Left ventricle myocardium superior (tissue), 1 donor: ENCODE measurements at regions not wholly inside any gene's neighbourhood (a gene's known extent, or its start where the extent isn't known, plus 50 kb on each side); places are given as distances from the start of the nearest gene placed in this dataset.

Experiments
- ATAC-seq: fragments of 200-7000 bp; cut with Tn5 transposase; one replicate; pipeline ENCODE4 v1.9.1; 2020; ENCODE audit warnings: mild to moderate bottlenecking, moderate library complexity
- DNase-seq: peaks from one replicate; pipeline ENCODE4 v3.0.0-alpha.2; 2020
- intact Hi-C: fragments of 100-400 bp; cut with micrococcal nuclease; formaldehyde crosslinking; loops from one replicate; pipeline ENCODE4 v1.11.0; 2022
- donor health status: DM: no; HTN: yes; CAD: no; lungs with severe emphysema.

- ATAC-seq (no peak), DNase-seq (no peak)
- intact Hi-C loops = no loop called here
Measured at GRCh38 chr7:31445686-31446355, 68.1 kb upstream of the ITPRID1 start.

GRCh38 chr7:31448649-31449048 lies 65.2 kb upstream of the ITPRID1 start:
- intact Hi-C loops = no loop called here
- DNase-seq (no peak), ATAC-seq (no peak)

- no peak for ATAC-seq
- intact Hi-C loops = no loop called here
- DNase-seq = no peak
Measured at GRCh38 chr7:31455844-31456243, 58.0 kb upstream of the ITPRID1 start.

- DNase-seq (no peak), ATAC-seq (no peak)
- intact Hi-C loops = no loop called here
Measured at GRCh38 chr7:31456646-31457368, 57.1 kb upstream of the ITPRID1 start.

- intact Hi-C loops = no loop called here
- ATAC-seq = no peak
- DNase-seq = no peak
Measured at GRCh38 chr7:31457551-31457950, 56.3 kb upstream of the ITPRID1 start.

GRCh38 chr7:31458203-31458602 lies 55.7 kb upstream of the ITPRID1 start:
- DNase-seq (no peak), ATAC-seq (no peak)
- intact Hi-C loops = no loop called here

- ATAC-seq (no peak), DNase-seq (no peak)
- intact Hi-C loops = no loop called here
Measured at GRCh38 chr7:31462636-31463035, 51.3 kb upstream of the ITPRID1 start.
